Caco-2 (cell line): ENCODE measurements at regions not wholly inside any gene's neighbourhood (a gene's known extent, or its start where the extent isn't known, plus 50 kb on each side); places are given as distances from the start of the nearest gene placed in this dataset.

Experiments
- BruUV-seq: library from RNA; stranded (reverse); fragments of 400-500 nt; replicated peaks from 2 replicates; lab custom pipeline; 2021; lab: Mats Ljungman, UMichigan
- CTCF ChIA-PET: fragments of 300-600 bp; sonication (Branson Sonifier 250); formaldehyde crosslinking; loops from one replicate; lab custom pipeline; 2022; ENCODE audit warnings: antibody characterized with exemption; lab: Charles Lee
- POLR2A ChIA-PET: fragments of 300-600 bp; sonication (Branson Sonifier 250); formaldehyde crosslinking; loops from one replicate; lab custom pipeline; 2022; ENCODE audit warnings: antibody characterized with exemption; lab: Charles Lee
- DNase-seq, 2 experiments: peaks; one replicate each; pipeline versions ENCODE4 v3.0.0 to v3.0.0-alpha.2; 2020 to 2022
- H3K27me3 ChIP-seq: replicated peaks from 2 replicates; pipeline ENCODE4 v1.6.0; 2011; ENCODE audit warnings: low read length; ENCODE audit not compliant: control insufficient read depth, insufficient read depth
- H3K36me3 ChIP-seq: 2 replicates; pipeline ENCODE4 v1.5.1; 2011; ENCODE audit warnings: low read length; ENCODE audit not compliant: control insufficient read depth, insufficient read depth
- H3K4me1 ChIP-seq: fragments of 250-450 bp; sonication (Bioruptor Pico); 2 replicates; pipeline ENCODE4 v1.5.1; 2020; ENCODE audit warnings: mild to moderate bottlenecking
- H3K4me3 ChIP-seq: 2 replicates; pipeline ENCODE4 v1.5.1; 2011; ENCODE audit warnings: low read depth, mild to moderate bottlenecking, control low read depth, low read length
- H3K9me3 ChIP-seq: fragments of 250-450 bp; sonication (Bioruptor Pico); 2 replicates; pipeline ENCODE4 v1.5.1; 2020; ENCODE audit warnings: mild to moderate bottlenecking, moderate library complexity
- H3K27ac Mint-ChIP-seq: one replicate; pipeline ENCODE4 v1.8.0; 2022; ENCODE audit warnings: mixed read lengths; ENCODE audit not compliant: unreplicated experiment
- H3K27me3 Mint-ChIP-seq: one replicate; pipeline ENCODE4 v1.8.0; 2022; ENCODE audit warnings: mixed read lengths; ENCODE audit not compliant: insufficient read depth, unreplicated experiment
- H3K36me3 Mint-ChIP-seq: one replicate; pipeline ENCODE4 v1.8.0; 2022; ENCODE audit warnings: mild to moderate bottlenecking, mixed read lengths; ENCODE audit not compliant: insufficient read depth, unreplicated experiment
- H3K4me1 Mint-ChIP-seq: one replicate; pipeline ENCODE4 v1.8.0; 2022; ENCODE audit warnings: low read depth, mixed read lengths; ENCODE audit not compliant: unreplicated experiment
- H3K4me3 Mint-ChIP-seq: one replicate; pipeline ENCODE4 v1.8.0; 2022; ENCODE audit warnings: mild to moderate bottlenecking, moderate library complexity, mixed read lengths; ENCODE audit not compliant: unreplicated experiment
- H3K9me3 Mint-ChIP-seq: one replicate; pipeline ENCODE4 v1.8.0; 2022; ENCODE audit warnings: mixed read lengths; ENCODE audit not compliant: unreplicated experiment
- CTCF ChIP-seq, 2 experiments: fragments of 200-600 bp in 1 of 2; IDR thresholded peaks; 1 replicate in 1 of 2; 2 replicates in 1 of 2; pipeline versions ENCODE4 v1.5.1 to v1.8.0; 2011 to 2022; ENCODE audit warnings: antibody characterized with exemption in 1 of 2, control low read depth in 1 of 2, inconsistent platforms in 1 of 2, low read depth in 1 of 2, low read length in 1 of 2, mild to moderate bottlenecking in 1 of 2, moderate library complexity in 1 of 2; ENCODE audit not compliant: insufficient read depth in 1 of 2, severe bottlenecking in 1 of 2, unreplicated experiment in 1 of 2
- intact Hi-C: fragments of 100-400 bp; cut with micrococcal nuclease; formaldehyde crosslinking; loops from one replicate; pipeline ENCODE4 v1.10.0; 2022; ENCODE audit not compliant: unreplicated experiment

- no peaks in the 10 kb centered on the region for H3K4me1 Mint-ChIP-seq
- BruUV-seq, result no TSS peak
- POLR2A ChIA-PET, result no interaction called here
- H3K36me3 ChIP-seq, result no peaks in the 10 kb centered on the region
- no peaks in the 10 kb centered on the region for H3K9me3 ChIP-seq
- H3K4me1 ChIP-seq, result no peaks in the 10 kb centered on the region
- no peak for TF ChIP-seq CTCF (IDR thresholded peaks at IDR 0.05; ENCODE audit: insufficient read depth in 1 of 2, low read depth in 1 of 2, low read length in 1 of 2, severe bottlenecking in 1 of 2, unreplicated experiment in 1 of 2)
- no peak for DNase-seq
- H3K9me3 Mint-ChIP-seq, result no peaks in the 10 kb centered on the region
- CTCF ChIA-PET, result no interaction called here
- H3K36me3 Mint-ChIP-seq, result no peaks in the 10 kb centered on the region
- no peak overlapping the region for H3K27ac Mint-ChIP-seq
- H3K4me3 Mint-ChIP-seq, result no peak overlapping the region
- intact Hi-C loops, result no loop called here
- H3K27me3 Mint-ChIP-seq, result peaks cover 4% of the 10 kb centered on the region
- H3K4me3 ChIP-seq, result no peak overlapping the region
- H3K27me3 ChIP-seq, result no peaks in the 10 kb centered on the region
Observed at GRCh38 chr4:120163895-120164294, 97.2 kb upstream of the MAD2L1 start.

DNA sequence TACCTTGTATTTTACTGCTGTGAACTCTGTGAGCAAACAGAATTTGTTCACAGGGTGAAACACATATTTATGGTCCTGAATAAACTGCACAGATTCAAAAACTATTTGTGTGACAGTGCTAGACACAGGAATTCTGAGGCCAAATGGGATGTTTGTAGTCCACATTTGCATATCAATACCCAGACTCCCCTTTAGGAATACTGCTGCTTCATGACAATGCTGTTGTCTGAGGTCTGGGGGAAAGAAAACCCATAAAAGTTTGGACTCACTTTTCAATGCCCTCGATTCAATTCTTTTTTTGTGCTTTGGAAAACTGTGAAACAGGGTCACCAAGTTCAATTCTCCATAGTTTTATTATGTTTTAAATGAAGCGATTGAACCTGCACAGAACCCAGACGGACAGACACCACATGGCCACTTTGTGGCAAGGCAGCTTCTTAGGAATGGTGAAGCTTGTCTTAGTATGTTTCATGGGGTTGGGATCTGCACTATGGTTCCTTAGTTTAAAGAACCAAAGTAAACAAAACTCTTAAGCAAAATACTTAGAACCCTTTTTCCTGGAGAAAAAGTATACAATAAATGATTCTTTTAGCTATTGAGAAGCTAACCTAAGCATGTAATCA, 92.3 kb upstream of the MAD2L1 start:
- Histone ChIP-seq H3K4me1 (no peaks in the 10 kb centered on the region), H3K4me3 (no peak overlapping the region), H3K27me3 (no peaks in the 10 kb centered on the region), H3K36me3 (no peaks in the 10 kb centered on the region), H3K9me3 (no peaks in the 10 kb centered on the region)
- CTCF ChIA-PET, result no interaction called here
- POLR2A ChIA-PET, result no interaction called here
- Mint-ChIP-seq H3K27me3 (peaks cover 3% of the 10 kb centered on the region), H3K36me3 (no peaks in the 10 kb centered on the region), H3K9me3 (no peaks in the 10 kb centered on the region), H3K4me1 (no peaks in the 10 kb centered on the region), H3K27ac (no peak overlapping the region), H3K4me3 (no peak overlapping the region)
- TF ChIP-seq CTCF (IDR thresholded peaks at IDR 0.05; ENCODE audit: insufficient read depth in 1 of 2, low read depth in 1 of 2, low read length in 1 of 2, severe bottlenecking in 1 of 2, unreplicated experiment in 1 of 2), result no peak
- DNase-seq, result no peak
- intact Hi-C loops, result loop anchor here (5.0 to 10.0 kb wide), 3 partner anchors 406 to 953 kb away; no protein-coding TSS in a partner anchor
- BruUV-seq, result no TSS peak

DNA sequence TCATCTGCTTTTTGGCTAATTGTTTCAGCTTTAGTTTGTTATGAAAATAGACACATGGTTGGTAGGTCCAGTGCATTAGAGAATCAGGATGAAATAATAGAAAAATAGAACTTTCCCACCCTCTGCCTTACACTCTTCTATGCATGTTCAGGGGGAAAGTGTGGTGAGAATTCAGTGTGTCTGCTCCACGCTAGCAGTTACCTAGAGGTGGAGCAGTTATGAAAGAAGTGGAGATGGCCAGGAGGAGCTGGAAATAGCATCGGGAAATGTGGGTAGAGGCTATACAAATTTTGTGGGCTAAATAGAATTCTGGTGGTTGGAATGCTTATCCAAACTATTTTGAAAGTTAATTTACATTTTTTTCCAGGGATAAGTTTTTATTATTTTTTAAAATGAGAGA, 91.4 kb upstream of the MAD2L1 start:
- intact Hi-C loops, result loop anchor here (5.0 to 10.0 kb wide), 3 partner anchors 407 to 954 kb away; no protein-coding TSS in a partner anchor
- ChIA-PET CTCF (no interaction called here), POLR2A (no interaction called here)
- Histone ChIP-seq H3K9me3 (no peaks in the 10 kb centered on the region), H3K27me3 (no peaks in the 10 kb centered on the region), H3K4me3 (no peak overlapping the region), H3K4me1 (no peaks in the 10 kb centered on the region), H3K36me3 (no peaks in the 10 kb centered on the region)
- TF ChIP-seq CTCF (IDR thresholded peaks at IDR 0.05; ENCODE audit: insufficient read depth in 1 of 2, low read depth in 1 of 2, low read length in 1 of 2, severe bottlenecking in 1 of 2, unreplicated experiment in 1 of 2), result no peak
- H3K9me3 Mint-ChIP-seq, result no peaks in the 10 kb centered on the region
- H3K27me3 Mint-ChIP-seq, result peaks cover 3% of the 10 kb centered on the region
- no peaks in the 10 kb centered on the region for H3K36me3 Mint-ChIP-seq
- no peaks in the 10 kb centered on the region for H3K4me1 Mint-ChIP-seq
- no TSS peak for BruUV-seq
- no peak for DNase-seq
- no peak overlapping the region for H3K4me3 Mint-ChIP-seq
- H3K27ac Mint-ChIP-seq, result no peak overlapping the region
